Suprapubic skin (tissue), 4 donors: ENCODE measurements at regions not wholly inside any gene's neighbourhood (a gene's known extent, or its start where the extent isn't known, plus 50 kb on each side); places are given as distances from the start of the nearest gene placed in this dataset.

Experiments used
- POLR2A ChIP-seq, 2 donors: fragments of 450-650 bp; IDR thresholded peaks; one replicate each; pipeline ENCODE4 v1.6.1; 2017; ENCODE audit warnings: antibody characterized with exemption in 2 of 2, mild to moderate bottlenecking in 2 of 2, moderate library complexity in 2 of 2
- POLR2AphosphoS5 ChIP-seq, 3 donors: sonication (generic); formaldehyde crosslinking; IDR thresholded peaks; one replicate each; pipeline ENCODE4 v1.6.1; 2017; ENCODE audit warnings: antibody characterized with exemption in 3 of 3
- TF ChIP-seq, protein P1 (sequence below), 2 donors: fragments of 200-600 bp in 1 of 2; fragments of 450-650 bp in 1 of 2; sonication (generic) in 1 of 2; IDR thresholded peaks; one replicate each; pipeline ENCODE4 v1.5.1; 2016 to 2019; ENCODE audit warnings: antibody characterized with exemption in 2 of 2, mild to moderate bottlenecking in 1 of 2, moderate library complexity in 1 of 2

DNA sequence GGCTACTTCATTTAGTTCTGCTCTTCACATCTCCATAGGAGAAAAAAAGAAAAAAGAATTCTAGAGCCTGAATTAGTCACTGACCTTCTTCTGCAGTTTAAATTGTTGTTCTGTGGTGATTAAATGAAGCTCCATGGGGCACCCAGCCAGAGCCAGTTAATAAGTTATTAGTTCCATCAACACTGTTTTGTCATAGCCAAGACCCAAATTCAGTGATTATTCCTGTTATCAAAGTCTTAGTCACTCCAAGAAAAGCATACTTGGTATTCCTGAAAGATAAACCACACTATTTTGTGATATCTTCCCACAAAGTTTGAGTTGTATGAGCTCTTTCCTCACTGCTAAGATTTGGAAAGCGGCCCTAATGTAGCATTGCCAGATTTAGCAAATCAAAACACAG, 134.8 kb upstream of the RGMB start:
- TF ChIP-seq POLR2A (IDR thresholded peaks at IDR 0.05): no peak
- TF ChIP-seq, protein P1, sequence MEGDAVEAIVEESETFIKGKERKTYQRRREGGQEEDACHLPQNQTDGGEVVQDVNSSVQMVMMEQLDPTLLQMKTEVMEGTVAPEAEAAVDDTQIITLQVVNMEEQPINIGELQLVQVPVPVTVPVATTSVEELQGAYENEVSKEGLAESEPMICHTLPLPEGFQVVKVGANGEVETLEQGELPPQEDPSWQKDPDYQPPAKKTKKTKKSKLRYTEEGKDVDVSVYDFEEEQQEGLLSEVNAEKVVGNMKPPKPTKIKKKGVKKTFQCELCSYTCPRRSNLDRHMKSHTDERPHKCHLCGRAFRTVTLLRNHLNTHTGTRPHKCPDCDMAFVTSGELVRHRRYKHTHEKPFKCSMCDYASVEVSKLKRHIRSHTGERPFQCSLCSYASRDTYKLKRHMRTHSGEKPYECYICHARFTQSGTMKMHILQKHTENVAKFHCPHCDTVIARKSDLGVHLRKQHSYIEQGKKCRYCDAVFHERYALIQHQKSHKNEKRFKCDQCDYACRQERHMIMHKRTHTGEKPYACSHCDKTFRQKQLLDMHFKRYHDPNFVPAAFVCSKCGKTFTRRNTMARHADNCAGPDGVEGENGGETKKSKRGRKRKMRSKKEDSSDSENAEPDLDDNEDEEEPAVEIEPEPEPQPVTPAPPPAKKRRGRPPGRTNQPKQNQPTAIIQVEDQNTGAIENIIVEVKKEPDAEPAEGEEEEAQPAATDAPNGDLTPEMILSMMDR (IDR thresholded peaks at IDR 0.05): no peak
- no peak for TF ChIP-seq POLR2AphosphoS5 (IDR thresholded peaks at IDR 0.05)
